ENCODE measurements at regions not wholly inside any gene's neighbourhood (a gene's known extent, or its start where the extent isn't known, plus 50 kb on each side); places are given as distances from the start of the nearest gene placed in this dataset.

DNA sequence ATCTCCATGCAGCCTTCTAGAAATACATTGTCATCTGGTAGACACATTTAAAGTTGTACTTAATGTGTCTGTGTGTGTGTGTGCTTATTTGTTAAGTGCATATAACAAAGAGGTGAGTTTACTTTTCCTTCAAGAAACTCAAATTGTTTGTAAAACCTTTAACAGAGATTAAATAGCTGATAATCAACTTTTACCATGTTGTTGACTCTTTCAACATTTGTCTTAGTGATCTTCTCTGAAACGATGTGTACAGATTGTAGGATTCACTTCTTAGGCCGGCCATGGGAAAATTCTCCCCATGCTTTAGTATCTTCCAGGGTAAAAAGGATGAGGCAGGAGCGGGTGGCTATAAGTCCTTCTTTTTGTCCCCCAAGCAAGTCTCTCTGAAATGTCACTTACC lies 292.9 kb upstream of the MAF start:
- ChIA-PET CTCF (no interaction called here), POLR2A (no interaction called here)
- no peak for DNase-seq
- no peak for TF ChIP-seq CTCF (IDR thresholded peaks at IDR 0.05)
- intact Hi-C loops (cut with micrococcal nuclease), result no loop called here
- H3K36me3 Mint-ChIP-seq (ENCODE audit: low read depth), result no peaks in the 10 kb centered on the region
- no peak overlapping the region for H3K4me3 Mint-ChIP-seq
- no peak for ATAC-seq (ENCODE audit: low read depth)
- H3K4me1 Mint-ChIP-seq, result no peaks in the 10 kb centered on the region
- H3K27ac Mint-ChIP-seq, result no peak overlapping the region
- H3K27me3 Mint-ChIP-seq, result no peaks in the 10 kb centered on the region
- no peaks in the 10 kb centered on the region for H3K9me3 Mint-ChIP-seq

DNA sequence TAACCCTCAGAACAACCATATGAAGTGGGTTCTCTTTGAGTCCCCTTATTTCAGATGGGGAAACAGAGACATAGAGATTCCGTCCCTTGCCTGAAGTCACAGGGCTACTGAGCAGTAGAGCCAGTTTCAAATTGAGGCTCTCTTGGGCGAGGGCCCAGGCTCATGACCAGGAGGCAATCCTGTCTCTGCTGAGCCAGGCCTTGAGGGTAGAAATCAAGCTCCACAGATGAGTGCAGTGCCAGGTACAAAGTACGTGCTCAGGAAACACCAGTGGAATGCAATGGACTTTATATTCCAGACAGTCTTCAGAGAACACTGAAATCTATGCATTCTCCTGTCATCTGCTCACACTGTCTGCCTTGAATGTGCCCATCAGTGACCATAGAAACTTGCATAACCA lies 291.7 kb upstream of the MAF start:
- DNase-seq, result no peak
- TF ChIP-seq CTCF (IDR thresholded peaks at IDR 0.05), result no peak
- H3K27ac Mint-ChIP-seq, result no peak overlapping the region
- ATAC-seq (ENCODE audit: low read depth), result no peak
- intact Hi-C loops (cut with micrococcal nuclease), result no loop called here
- H3K4me3 Mint-ChIP-seq, result no peak overlapping the region
- CTCF ChIA-PET, result no interaction called here
- H3K4me1 Mint-ChIP-seq, result no peaks in the 10 kb centered on the region
- no peaks in the 10 kb centered on the region for H3K36me3 Mint-ChIP-seq (ENCODE audit: low read depth)
- no peaks in the 10 kb centered on the region for H3K9me3 Mint-ChIP-seq
- H3K27me3 Mint-ChIP-seq, result no peaks in the 10 kb centered on the region
- POLR2A ChIA-PET, result no interaction called here

- H3K36me3 Mint-ChIP-seq (ENCODE audit: low read depth), result no peaks in the 10 kb centered on the region
- no peak for TF ChIP-seq CTCF (IDR thresholded peaks at IDR 0.05)
These were observed 290.9 kb upstream of the MAF start for GRCh38 chr16:79891458-79891857.

GRCh38 chr16:79887541-79888540 lies 287.3 kb upstream of the MAF start:
- POLR2A ChIA-PET, result no interaction called here
- no peaks in the 10 kb centered on the region for H3K27me3 Mint-ChIP-seq
- no peak overlapping the region for H3K27ac Mint-ChIP-seq
- no peaks in the 10 kb centered on the region for H3K4me1 Mint-ChIP-seq
- DNase-seq (no peak), ATAC-seq (ENCODE audit: low read depth) (no peak)
- no peak for TF ChIP-seq CTCF (IDR thresholded peaks at IDR 0.05)
- CTCF ChIA-PET, result no interaction called here
- H3K9me3 Mint-ChIP-seq, result no peaks in the 10 kb centered on the region
- no peaks in the 10 kb centered on the region for H3K36me3 Mint-ChIP-seq (ENCODE audit: low read depth)
- H3K4me3 Mint-ChIP-seq, result no peak overlapping the region
- intact Hi-C loops (cut with micrococcal nuclease), result no loop called here

More at GRCh38 chr16:79891458-79891857, 290.9 kb upstream of the MAF start:
- Mint-ChIP-seq H3K27me3 (no peaks in the 10 kb centered on the region), H3K4me3 (no peak overlapping the region), H3K9me3 (no peaks in the 10 kb centered on the region), H3K4me1 (no peaks in the 10 kb centered on the region), H3K27ac (no peak overlapping the region)
- ATAC-seq (ENCODE audit: low read depth) (no peak), DNase-seq (no peak)
- POLR2A ChIA-PET, result no interaction called here
- intact Hi-C loops (cut with micrococcal nuclease), result no loop called here
- CTCF ChIA-PET, result no interaction called here

- H3K4me3 Mint-ChIP-seq, result no peak overlapping the region
- H3K27me3 Mint-ChIP-seq, result no peaks in the 10 kb centered on the region
- no peak for TF ChIP-seq CTCF (IDR thresholded peaks at IDR 0.05)
- ATAC-seq (ENCODE audit: low read depth) (no peak), DNase-seq (no peak)
- no peaks in the 10 kb centered on the region for H3K9me3 Mint-ChIP-seq
- POLR2A ChIA-PET, result no interaction called here
- CTCF ChIA-PET, result no interaction called here
- no peak overlapping the region for H3K27ac Mint-ChIP-seq
- intact Hi-C loops (cut with micrococcal nuclease), result no loop called here
- no peaks in the 10 kb centered on the region for H3K4me1 Mint-ChIP-seq
- H3K36me3 Mint-ChIP-seq (ENCODE audit: low read depth), result no peaks in the 10 kb centered on the region
These were observed 284.8 kb upstream of the MAF start for GRCh38 chr16:79885320-79885719.
